BJ (cell line): ENCODE measurements at regions not wholly inside any gene's neighbourhood (a gene's known extent, or its start where the extent isn't known, plus 50 kb on each side); places are given as distances from the start of the nearest gene placed in this dataset.
"Not testable (repeated sequence)": the region's sequence is repeated elsewhere in the genome, so short reads cannot be mapped to it uniquely, and the experiment has no call there.

Source experiments
- CTCF ChIA-PET: fragments of 350-600 bp; formaldehyde crosslinking; extraction: SDS; loops from one replicate; lab custom pipeline; 2021; ENCODE audit warnings: antibody characterized with exemption, inconsistent platforms; lab: Yijun Ruan, JAX
- POLR2A ChIA-PET: fragments of 300-600 bp; sonication (Branson Sonifier 250); formaldehyde crosslinking; extraction: SDS; loops from one replicate; lab custom pipeline; 2021; ENCODE audit warnings: antibody characterized with exemption; lab: Charles Lee
- DNase-seq: peaks from one replicate; pipeline ENCODE4 v3.0.0-alpha.2; 2011; ENCODE audit warnings: low read depth
- H3K27me3 ChIP-seq: 2 replicates; pipeline ENCODE4 v1.6.0; 2011; ENCODE audit warnings: low read length; ENCODE audit not compliant: control insufficient read depth, insufficient read depth
- H3K36me3 ChIP-seq: 2 replicates; pipeline ENCODE4 v1.5.1; 2011; ENCODE audit warnings: low read length; ENCODE audit not compliant: control insufficient read depth, insufficient read depth
- H3K4me3 ChIP-seq: 2 replicates; pipeline ENCODE4 v1.5.1; 2011; ENCODE audit warnings: low read depth, mild to moderate bottlenecking, control low read depth, low read length
- CTCF ChIP-seq: IDR thresholded peaks from 2 replicates; pipeline ENCODE4 v1.5.1; 2011; ENCODE audit warnings: low read depth, mild to moderate bottlenecking, control low read depth, inconsistent platforms, low read length, moderate library complexity; ENCODE audit not compliant: insufficient read depth

DNA sequence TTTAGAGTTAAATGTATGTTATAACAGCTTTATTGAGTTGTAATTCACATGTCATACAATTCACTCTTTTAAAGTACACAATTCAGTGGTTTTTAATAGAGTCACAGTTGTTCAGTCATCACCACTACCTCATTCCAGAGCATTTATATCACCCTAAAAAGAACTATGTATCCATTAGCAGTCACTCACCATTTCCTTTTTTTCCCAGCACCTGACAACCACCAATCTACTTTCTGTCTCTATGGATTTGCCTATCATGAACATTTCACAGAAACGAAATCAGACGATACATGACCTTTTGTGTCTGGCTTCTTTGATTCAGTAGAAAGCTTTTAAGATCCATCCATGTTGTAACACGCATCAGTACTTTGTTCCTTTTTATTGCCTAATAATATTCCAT, 52.9 kb upstream of the FRAS1 start:
- POLR2A ChIA-PET, result no interaction called here
- DNase-seq, result no peak

GRCh38 chr4:78005086-78005485, 52.0 kb upstream of the FRAS1 start:
- ChIA-PET CTCF (interaction anchor here (2.7 kb wide), 1 partner anchor 11 kb away, joined by 12 read pairs; no protein-coding TSS in a partner anchor), POLR2A (no interaction called here)
- DNase-seq, result no peak
- no peaks in the 10 kb centered on the region for H3K36me3 ChIP-seq
- H3K4me3 ChIP-seq, result no peak overlapping the region
- TF ChIP-seq CTCF, result no peak
- no peaks in the 10 kb centered on the region for H3K27me3 ChIP-seq

More for the DNA sequence above, 52.9 kb upstream of the FRAS1 start:
- TF ChIP-seq CTCF, result no peak
- CTCF ChIA-PET, result interaction anchor here (0.6 to 2.7 kb wide), 2 partner anchors 10 to 55 kb away, joined by 3 to 12 read pairs; no protein-coding TSS in a partner anchor
- Histone ChIP-seq H3K27me3 (no peaks in the 10 kb centered on the region), H3K36me3 (no peaks in the 10 kb centered on the region), H3K4me3 (no peak overlapping the region)

DNA sequence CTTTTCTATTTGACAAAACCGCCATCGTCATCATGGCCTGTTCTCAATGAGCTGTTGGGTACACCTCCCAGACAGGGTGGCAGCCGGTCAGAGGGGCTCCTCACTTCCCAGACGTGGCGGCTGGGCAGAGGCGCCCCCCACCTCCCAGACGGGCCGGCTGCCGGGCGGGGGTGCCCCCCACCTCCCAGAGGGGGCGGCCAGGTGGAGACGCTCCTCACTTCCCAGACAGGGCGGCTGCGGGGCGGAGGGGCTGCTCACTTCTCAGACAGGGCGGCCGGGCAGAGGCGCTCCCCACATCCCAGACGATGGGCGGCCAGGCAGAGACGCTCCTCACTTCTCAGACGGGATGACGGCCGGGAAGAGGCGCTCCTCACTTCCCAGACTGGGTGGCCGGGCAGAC, 50.1 kb upstream of the FRAS1 start:
- H3K36me3 ChIP-seq, CTCF ChIA-PET, DNase-seq, H3K4me3 ChIP-seq, POLR2A ChIA-PET, H3K27me3 ChIP-seq: not testable (repeated sequence)
